Neural cell (in vitro differentiated cells): ENCODE measurements at regions not wholly inside any gene's neighbourhood (a gene's known extent, or its start where the extent isn't known, plus 50 kb on each side); places are given as distances from the start of the nearest gene placed in this dataset.

Source experiments
- CTCF ChIP-seq: fragments of 450-650 bp; IDR thresholded peaks from 2 replicates; pipeline ENCODE4 v1.5.1; 2014; ENCODE audit warnings: antibody characterized with exemption, mild to moderate bottlenecking, moderate library complexity; ENCODE audit not compliant: poor library complexity, severe bottlenecking
- SMC3 ChIP-seq: fragments of 450-650 bp; conservative IDR thresholded peaks from 2 replicates; pipeline ENCODE4 v1.6.1; 2014; ENCODE audit warnings: antibody characterized with exemption, mild to moderate bottlenecking, moderate library complexity; ENCODE audit not compliant: poor library complexity

GRCh38 chr1:239732770-239733169, 346.4 kb downstream of the CHRM3 start:
- TF ChIP-seq CTCF: no peak
- no peak for TF ChIP-seq SMC3
